Brain microvascular endothelial cell (primary cell): ENCODE measurements at regions not wholly inside any gene's neighbourhood (a gene's known extent, or its start where the extent isn't known, plus 50 kb on each side); places are given as distances from the start of the nearest gene placed in this dataset.
"Not testable (repeated sequence)": the region's sequence is repeated elsewhere in the genome, so short reads cannot be mapped to it uniquely, and the experiment has no call there.

Source experiments
- DNase-seq: peaks from one replicate; pipeline ENCODE4 v3.0.0-alpha.2; 2020
- H3K27ac ChIP-seq: fragments of 250-450 bp; sonication (Bioruptor Pico); 2 replicates; pipeline ENCODE4 v1.5.1; 2020; ENCODE audit warnings: mild to moderate bottlenecking, moderate library complexity
- H3K27me3 ChIP-seq: fragments of 250-450 bp; sonication (Bioruptor Pico); replicated peaks from 2 replicates; pipeline ENCODE4 v1.5.1; 2020; ENCODE audit warnings: mild to moderate bottlenecking
- H3K36me3 ChIP-seq: fragments of 250-450 bp; sonication (Bioruptor Pico); replicated peaks from 2 replicates; pipeline ENCODE4 v1.5.1; 2020; ENCODE audit warnings: mild to moderate bottlenecking
- H3K4me3 ChIP-seq: 2 replicates; pipeline ENCODE4 v1.5.1; 2011; ENCODE audit warnings: low read depth, mild to moderate bottlenecking, control low read depth, low read length, moderate library complexity
- CTCF ChIP-seq: IDR thresholded peaks from 2 replicates; pipeline ENCODE4 v1.5.1; 2011; ENCODE audit warnings: low read depth, mild to moderate bottlenecking, moderate library complexity, low read length, control low read depth, inconsistent platforms; ENCODE audit errors: missing control alignments
- in situ Hi-C: cut with HindIII; loops from 2 replicates; pipeline ENCODE4 v1.10.0; 2017; ENCODE audit warnings: low sequenced_read_pairs, low pct_ligation_motif_present

GRCh38 chr14:97166497-97166896, 369.3 kb downstream of the VRK1 start:
- Histone ChIP-seq H3K27me3 (no peaks in the 10 kb centered on the region), H3K36me3 (no peaks in the 10 kb centered on the region), H3K27ac (no peak overlapping the region), H3K4me3 (no peak overlapping the region)
- in situ Hi-C loops = no loop called here
- no peak for TF ChIP-seq CTCF
- no peak for DNase-seq

- in situ Hi-C loops, DNase-seq, H3K27ac ChIP-seq, H3K27me3 ChIP-seq, H3K36me3 ChIP-seq, H3K4me3 ChIP-seq: not testable (repeated sequence)
Observed at GRCh38 chr14:97167577-97167976, 370.4 kb downstream of the VRK1 start.

GRCh38 chr14:97172644-97173043, 375.5 kb downstream of the VRK1 start:
- H3K27me3 ChIP-seq = no peaks in the 10 kb centered on the region
- in situ Hi-C loops = no loop called here
- no peak for DNase-seq
- no peaks in the 10 kb centered on the region for H3K36me3 ChIP-seq
- no peak overlapping the region for H3K4me3 ChIP-seq
- no peak overlapping the region for H3K27ac ChIP-seq
- TF ChIP-seq CTCF = no peak

- no peaks in the 10 kb centered on the region for H3K27me3 ChIP-seq
- H3K27ac ChIP-seq = no peak overlapping the region
- TF ChIP-seq CTCF = no peak
- H3K4me3 ChIP-seq = no peak overlapping the region
- H3K36me3 ChIP-seq = no peaks in the 10 kb centered on the region
- in situ Hi-C loops = no loop called here
- no peak for DNase-seq
Observed at GRCh38 chr14:97177016-97177415, 379.8 kb downstream of the VRK1 start.

GRCh38 chr14:97177635-97178034, 380.5 kb downstream of the VRK1 start:
- Histone ChIP-seq H3K27ac (no peak overlapping the region), H3K27me3 (no peaks in the 10 kb centered on the region), H3K4me3 (no peak overlapping the region), H3K36me3 (no peaks in the 10 kb centered on the region)
- in situ Hi-C loops = no loop called here
- DNase-seq = no peak
- TF ChIP-seq CTCF = no peak

GRCh38 chr14:97178781-97179180, 381.6 kb downstream of the VRK1 start:
- in situ Hi-C loops = no loop called here
- DNase-seq = no peak
- TF ChIP-seq CTCF = no peak
- no peak overlapping the region for H3K4me3 ChIP-seq
- H3K36me3 ChIP-seq = no peaks in the 10 kb centered on the region
- no peaks in the 10 kb centered on the region for H3K27me3 ChIP-seq
- no peak overlapping the region for H3K27ac ChIP-seq

- Histone ChIP-seq H3K27ac (no peak overlapping the region), H3K36me3 (no peaks in the 10 kb centered on the region), H3K27me3 (no peaks in the 10 kb centered on the region), H3K4me3 (no peak overlapping the region)
- TF ChIP-seq CTCF = no peak
- DNase-seq = no peak
- in situ Hi-C loops = no loop called here
Observed at GRCh38 chr14:97179573-97179972, 382.4 kb downstream of the VRK1 start.
